GM12878 (cell line): ENCODE measurements at regions not wholly inside any gene's neighbourhood (a gene's known extent, or its start where the extent isn't known, plus 50 kb on each side); places are given as distances from the start of the nearest gene placed in this dataset.

Experiments used
- ATAC-seq: fragments of 200-7000 bp; cut with Tn5 transposase; 3 replicates; pipeline ENCODE4 v1.9.1; 2020; ENCODE audit warnings: mild to moderate bottlenecking, moderate library complexity
- BruUV-seq: library from RNA; stranded (reverse); fragments of 400-500 nt; replicated peaks from 2 replicates; lab custom pipeline; 2021; lab: Mats Ljungman, UMichigan
- CTCF ChIA-PET: fragments of 300-600 bp; sonication (Branson Sonifier 250); formaldehyde crosslinking; extraction: SDS; loops from one replicate; lab custom pipeline; 2021; ENCODE audit warnings: inconsistent platforms; lab: Yijun Ruan, JAX
- POLR2A ChIA-PET: fragments of 350-600 bp; formaldehyde crosslinking; extraction: SDS; loops from one replicate; lab custom pipeline; 2021; ENCODE audit warnings: inconsistent platforms; lab: Charles Lee
- RAD21 ChIA-PET: fragments of 300-600 bp; sonication (Branson Sonifier 250); formaldehyde crosslinking; loops from one replicate; lab custom pipeline; 2023; ENCODE audit warnings: antibody characterized with exemption; ENCODE audit not compliant: unreplicated experiment; lab: Charles Lee
- SMC1A ChIA-PET: fragments of 300-600 bp; sonication (Branson Sonifier 250); formaldehyde crosslinking; loops from one replicate; lab custom pipeline; 2023; ENCODE audit not compliant: unreplicated experiment, uncharacterized antibody; lab: Charles Lee
- DNase-seq: peaks from one replicate; pipeline ENCODE4 v3.0.0-alpha.2; 2011; ENCODE audit warnings: low read depth, low spot score
- FAIRE-seq: peaks from 3 replicates; lab custom pipeline; 2011; peaks lifted over from hg19 to GRCh38; lab: Jason Lieb, UNC
- H2AFZ ChIP-seq: 2 replicates; pipeline ENCODE4 v1.6.0; 2011; ENCODE audit warnings: low read depth, low read length, control low read depth; ENCODE audit not compliant: control insufficient read depth
- H3K27ac ChIP-seq: 2 replicates; pipeline ENCODE4 v1.5.1; 2011; ENCODE audit warnings: control low read depth; ENCODE audit not compliant: control insufficient read depth, insufficient read depth
- H3K27me3 ChIP-seq, 2 experiments: replicated peaks in 1 of 2; 2 replicates each; pipeline versions ENCODE4 v1.6.0 to v1.6.1; 2011; ENCODE audit warnings: low read length in 1 of 2; ENCODE audit not compliant: control insufficient read depth in 2 of 2, insufficient read depth in 2 of 2
- H3K36me3 ChIP-seq, 2 experiments: 2 replicates each; pipeline ENCODE4 v1.5.1; 2011; ENCODE audit warnings: low read length in 1 of 2; ENCODE audit not compliant: control insufficient read depth in 2 of 2, insufficient read depth in 2 of 2
- H3K4me1 ChIP-seq: 2 replicates; pipeline ENCODE4 v1.6.1; 2011; ENCODE audit warnings: mild to moderate bottlenecking, low read length, moderate library complexity, mixed read lengths; ENCODE audit not compliant: control insufficient read depth, insufficient read depth
- H3K4me2 ChIP-seq: 2 replicates; pipeline ENCODE4 v1.6.0; 2011; ENCODE audit warnings: control low read depth; ENCODE audit not compliant: control insufficient read depth, insufficient read depth
- H3K4me3 ChIP-seq: fragments of 200-600 bp; sonication (generic); 2 replicates; pipeline ENCODE4 v1.5.1; 2016
- H3K79me2 ChIP-seq: 2 replicates; pipeline ENCODE4 v1.6.0; 2011; ENCODE audit warnings: low read length; ENCODE audit not compliant: control insufficient read depth, insufficient read depth
- H3K9ac ChIP-seq: 2 replicates; pipeline ENCODE4 v1.8.0; 2011; ENCODE audit warnings: low read length, control low read depth, mixed read lengths; ENCODE audit not compliant: control insufficient read depth, insufficient read depth
- H3K9me3 ChIP-seq: replicated peaks from 3 replicates; pipeline ENCODE4 v1.5.1; 2011; ENCODE audit warnings: mild to moderate bottlenecking, low read length; ENCODE audit not compliant: control insufficient read depth, insufficient read depth
- H4K20me1 ChIP-seq: 2 replicates; pipeline ENCODE4 v1.6.0; 2011; ENCODE audit not compliant: control insufficient read depth, insufficient read depth
- EED ChIP-seq: sonication (generic); IDR thresholded peaks from 2 replicates; pipeline ENCODE4 v1.6.1; 2016; ENCODE audit warnings: antibody characterized with exemption, low read depth
- ETV6 ChIP-seq, 2 experiments: fragments of 450-650 bp in 1 of 2; IDR thresholded peaks in 1 of 2; conservative IDR thresholded peaks in 1 of 2; 2 replicates each; pipeline ENCODE4 v1.6.1; 2014; ENCODE audit warnings: antibody characterized with exemption in 1 of 2, borderline replicate concordance in 1 of 2, low read depth in 1 of 2, mild to moderate bottlenecking in 1 of 2, moderate library complexity in 1 of 2
- HCFC1 ChIP-seq: fragments of 150-350 bp; IDR thresholded peaks from 2 replicates; pipeline ENCODE4 v1.6.1; 2014; ENCODE audit warnings: low read length
- IRF3 ChIP-seq: fragments of 450-650 bp; IDR thresholded peaks from 2 replicates; pipeline ENCODE4 v1.6.1; 2014; ENCODE audit warnings: mild to moderate bottlenecking
- MTA2 ChIP-seq: fragments of 450-650 bp; IDR thresholded peaks from 2 replicates; pipeline ENCODE4 v1.6.1; 2016; ENCODE audit warnings: low read depth, mild to moderate bottlenecking, moderate library complexity
- MYB ChIP-seq: fragments of 150-350 bp; IDR thresholded peaks from 2 replicates; pipeline ENCODE4 v1.6.1; 2014; ENCODE audit warnings: mild to moderate bottlenecking, low read depth, low read length, borderline replicate concordance
- POLR2AphosphoS2 ChIP-seq: IDR thresholded peaks from 2 replicates; pipeline ENCODE4 v1.6.1; 2011; ENCODE audit warnings: low read depth, mild to moderate bottlenecking, low read length, improper control_type of control experiment, moderate library complexity
- RELB ChIP-seq: fragments of 450-650 bp; IDR thresholded peaks from 2 replicates; pipeline ENCODE4 v1.6.1; 2017; ENCODE audit warnings: low read depth, mild to moderate bottlenecking, moderate library complexity
- RUNX3 ChIP-seq: IDR thresholded peaks from 2 replicates; pipeline ENCODE4 v1.6.1; 2012; ENCODE audit warnings: low read length, inconsistent platforms
- SMAD1 ChIP-seq: fragments of 450-650 bp; IDR thresholded peaks from 2 replicates; pipeline ENCODE4 v1.6.1; 2018; ENCODE audit warnings: mild to moderate bottlenecking, low read depth; ENCODE audit not compliant: partially characterized antibody
- SP1 ChIP-seq: IDR thresholded peaks from one replicate; pipeline ENCODE4 v1.6.1; 2011; ENCODE audit warnings: low read depth, low read length
- SREBF1 ChIP-seq: IDR thresholded peaks from 2 replicates; pipeline ENCODE4 v1.6.1; 2012; ENCODE audit warnings: mild to moderate bottlenecking, low read length
- STAT3 ChIP-seq: IDR thresholded peaks from 2 replicates; pipeline ENCODE4 v1.6.1; 2011; ENCODE audit warnings: low read depth, low read length, improper control_type of control experiment
- YBX1 ChIP-seq: fragments of 450-650 bp; IDR thresholded peaks from 2 replicates; pipeline ENCODE4 v1.6.1; 2016; ENCODE audit warnings: antibody characterized with exemption
- ZNF24 ChIP-seq: fragments of 450-650 bp; IDR thresholded peaks from 2 replicates; pipeline ENCODE4 v1.6.1; 2017; ENCODE audit warnings: antibody characterized with exemption, mild to moderate bottlenecking
- ZSCAN29 ChIP-seq: fragments of 450-650 bp; IDR thresholded peaks from 2 replicates; pipeline ENCODE4 v1.6.1; 2017; ENCODE audit warnings: mild to moderate bottlenecking, moderate library complexity
- WGBS: methylation state at CpG from one replicate; pipeline ENCODE4 v1.1.6; 2016; ENCODE audit warnings: low lambda C conversion rate; ENCODE audit not compliant: insufficient replicate concordance, insufficient coverage; ENCODE audit errors: missing lambda C conversion rate; 5-methylcytosine and 5-hydroxymethylcytosine counted together
- in situ Hi-C: fragments of 300-500 bp; cut with MboI; formaldehyde crosslinking; loops from 9 replicates; pipeline ENCODE4 v1.14.3; 2018; ENCODE audit warnings: mixed read lengths
- intact Hi-C: fragments of 100-400 bp; cut with micrococcal nuclease; formaldehyde crosslinking; loops from one replicate; pipeline ENCODE4 v1.14.2; 2022; ENCODE audit not compliant: unreplicated experiment

- 6% methylated on average over 1 of the region's 1 CpG for WGBS
- in situ Hi-C loops = no loop called here
Observed at GRCh38 chr5:57828221-57828620, 345.6 kb upstream of the ACTBL2 start.

More at GRCh38 chr5:57828221-57828620, 345.6 kb upstream of the ACTBL2 start:
- SMC1A ChIA-PET = no interaction called here
- Histone ChIP-seq H3K27me3 (no peaks in the 10 kb centered on the region; a peak in 1 of 4 replicates), H3K4me3 (no peak overlapping the region), H3K36me3 (no peaks in the 10 kb centered on the region), H4K20me1 (no peaks in the 10 kb centered on the region), H3K9me3 (no peaks in the 10 kb centered on the region), H3K79me2 (no peaks in the 10 kb centered on the region), H3K27ac (no peak overlapping the region), H3K4me1 (no peaks in the 10 kb centered on the region), H3K9ac (no peak overlapping the region), H2AFZ (no peak overlapping the region), H3K4me2 (no peak overlapping the region)
- no peak for DNase-seq
- no peak for ATAC-seq
- no peak for FAIRE-seq
- intact Hi-C loops = no loop called here
- CTCF ChIA-PET = no interaction called here
- POLR2A ChIA-PET = no interaction called here
- TF ChIP-seq ZNF24 (no peak), HCFC1 (no peak), EED (no peak), SP1 (no peak), ETV6 (conservative IDR thresholded peaks at IDR 0.05 in 1 of 2, IDR thresholded peaks at IDR 0.05 in 1 of 2; ENCODE audit: borderline replicate concordance in 1 of 2, low read depth in 1 of 2) (no peak), MYB (no peak), IRF3 (no peak), ZSCAN29 (no peak), YBX1 (no peak), POLR2AphosphoS2 (no peak), STAT3 (no peak), RUNX3 (no peak), SMAD1 (no peak), MTA2 (no peak), SREBF1 (no peak), RELB (no peak)
- RAD21 ChIA-PET = no interaction called here
- no TSS peak for BruUV-seq
